ENCODE measurements at regions not wholly inside any gene's neighbourhood (a gene's known extent, or its start where the extent isn't known, plus 50 kb on each side); places are given as distances from the start of the nearest gene placed in this dataset.

DNA sequence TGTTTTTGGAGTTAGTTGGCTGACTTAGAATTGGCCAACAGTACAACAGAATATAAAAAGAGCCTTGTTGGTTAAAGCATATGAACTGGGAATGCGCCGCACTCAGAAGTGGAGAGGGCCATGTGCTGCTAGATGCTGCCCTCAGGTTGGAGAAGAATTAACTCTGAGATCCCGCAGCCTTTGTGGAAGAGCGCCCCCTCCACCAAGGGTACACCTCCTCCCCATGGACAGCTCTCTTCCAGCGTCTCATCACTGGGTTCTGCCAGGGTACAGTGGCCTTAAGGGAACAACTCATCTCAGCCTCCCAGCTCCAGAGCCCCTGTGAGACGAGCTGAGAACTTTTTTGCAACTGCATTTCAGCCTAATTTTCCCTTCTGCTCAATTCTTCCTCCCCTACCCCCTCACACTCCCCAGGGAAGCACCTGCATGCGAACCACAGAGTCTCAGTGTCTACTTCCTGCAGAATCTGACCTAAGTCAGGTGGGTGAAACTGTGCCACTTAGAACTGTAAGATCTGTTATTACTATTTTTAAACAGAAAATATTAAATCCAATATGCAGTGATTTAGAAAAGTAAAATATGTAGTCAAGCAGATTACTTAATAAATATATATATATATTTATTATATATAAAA is 380.6 kb downstream of the RAB28 start:
- TF ChIP-seq, protein P1, sequence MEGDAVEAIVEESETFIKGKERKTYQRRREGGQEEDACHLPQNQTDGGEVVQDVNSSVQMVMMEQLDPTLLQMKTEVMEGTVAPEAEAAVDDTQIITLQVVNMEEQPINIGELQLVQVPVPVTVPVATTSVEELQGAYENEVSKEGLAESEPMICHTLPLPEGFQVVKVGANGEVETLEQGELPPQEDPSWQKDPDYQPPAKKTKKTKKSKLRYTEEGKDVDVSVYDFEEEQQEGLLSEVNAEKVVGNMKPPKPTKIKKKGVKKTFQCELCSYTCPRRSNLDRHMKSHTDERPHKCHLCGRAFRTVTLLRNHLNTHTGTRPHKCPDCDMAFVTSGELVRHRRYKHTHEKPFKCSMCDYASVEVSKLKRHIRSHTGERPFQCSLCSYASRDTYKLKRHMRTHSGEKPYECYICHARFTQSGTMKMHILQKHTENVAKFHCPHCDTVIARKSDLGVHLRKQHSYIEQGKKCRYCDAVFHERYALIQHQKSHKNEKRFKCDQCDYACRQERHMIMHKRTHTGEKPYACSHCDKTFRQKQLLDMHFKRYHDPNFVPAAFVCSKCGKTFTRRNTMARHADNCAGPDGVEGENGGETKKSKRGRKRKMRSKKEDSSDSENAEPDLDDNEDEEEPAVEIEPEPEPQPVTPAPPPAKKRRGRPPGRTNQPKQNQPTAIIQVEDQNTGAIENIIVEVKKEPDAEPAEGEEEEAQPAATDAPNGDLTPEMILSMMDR (conservative IDR thresholded peaks at IDR 0.05; ENCODE audit: low read depth, low read length), result no peak
- TF ChIP-seq, protein P2, sequence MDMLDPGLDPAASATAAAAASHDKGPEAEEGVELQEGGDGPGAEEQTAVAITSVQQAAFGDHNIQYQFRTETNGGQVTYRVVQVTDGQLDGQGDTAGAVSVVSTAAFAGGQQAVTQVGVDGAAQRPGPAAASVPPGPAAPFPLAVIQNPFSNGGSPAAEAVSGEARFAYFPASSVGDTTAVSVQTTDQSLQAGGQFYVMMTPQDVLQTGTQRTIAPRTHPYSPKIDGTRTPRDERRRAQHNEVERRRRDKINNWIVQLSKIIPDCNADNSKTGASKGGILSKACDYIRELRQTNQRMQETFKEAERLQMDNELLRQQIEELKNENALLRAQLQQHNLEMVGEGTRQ (IDR thresholded peaks at IDR 0.05; ENCODE audit: low read depth, low read length), result no peak
- TF ChIP-seq RAD21 (IDR thresholded peaks at IDR 0.05; ENCODE audit: low read length) (no peak), CEBPB (IDR thresholded peaks at IDR 0.05; ENCODE audit: low read depth, low read length) (no peak), NFE2L2 (IDR thresholded peaks at IDR 0.05; ENCODE audit: low read depth, low read length) (no peak), RCOR1 (IDR thresholded peaks at IDR 0.05; ENCODE audit: insufficient replicate concordance, low read length) (no peak), MXI1 (IDR thresholded peaks at IDR 0.05; ENCODE audit: borderline replicate concordance, low read depth, low read length) (no peak), POLR2A (IDR thresholded peaks at IDR 0.05; ENCODE audit: low read depth, low read length) (no peak), BHLHE40 (IDR thresholded peaks at IDR 0.05; ENCODE audit: low read depth, low read length) (no peak), MAFK (IDR thresholded peaks at IDR 0.05; ENCODE audit: low read depth, low read length) (no peak), MAZ (IDR thresholded peaks at IDR 0.05; ENCODE audit: borderline replicate concordance, low read depth, low read length) (no peak), SMC3 (IDR thresholded peaks at IDR 0.05; ENCODE audit: low read depth, low read length) (no peak), RFX5 (IDR thresholded peaks at IDR 0.05; ENCODE audit: low read depth, low read length) (no peak)
- TF ChIP-seq, protein P3, sequence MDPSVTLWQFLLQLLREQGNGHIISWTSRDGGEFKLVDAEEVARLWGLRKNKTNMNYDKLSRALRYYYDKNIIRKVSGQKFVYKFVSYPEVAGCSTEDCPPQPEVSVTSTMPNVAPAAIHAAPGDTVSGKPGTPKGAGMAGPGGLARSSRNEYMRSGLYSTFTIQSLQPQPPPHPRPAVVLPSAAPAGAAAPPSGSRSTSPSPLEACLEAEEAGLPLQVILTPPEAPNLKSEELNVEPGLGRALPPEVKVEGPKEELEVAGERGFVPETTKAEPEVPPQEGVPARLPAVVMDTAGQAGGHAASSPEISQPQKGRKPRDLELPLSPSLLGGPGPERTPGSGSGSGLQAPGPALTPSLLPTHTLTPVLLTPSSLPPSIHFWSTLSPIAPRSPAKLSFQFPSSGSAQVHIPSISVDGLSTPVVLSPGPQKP (IDR thresholded peaks at IDR 0.05; ENCODE audit: borderline replicate concordance, low read depth, low read length), result no peak
